OCI-LY1 (cell line): ENCODE measurements at regions not wholly inside any gene's neighbourhood (a gene's known extent, or its start where the extent isn't known, plus 50 kb on each side); places are given as distances from the start of the nearest gene placed in this dataset.

Experiments
- H2AFZ ChIP-seq: fragments of 200-600 bp; sonication (generic), shearing (Covaris generic); 2 replicates; pipeline ENCODE4 v1.6.0; 2014; ENCODE audit warnings: antibody characterized with exemption, mild to moderate bottlenecking, low read length
- H3F3A ChIP-seq: fragments of 200-600 bp; sonication (generic), shearing (Covaris generic); 2 replicates; pipeline ENCODE4 v1.6.0; 2014; ENCODE audit warnings: mild to moderate bottlenecking, antibody characterized with exemption, low read length, moderate library complexity; ENCODE audit not compliant: insufficient read depth
- H3K27ac ChIP-seq: fragments of 200-600 bp; sonication (generic); 2 replicates; pipeline ENCODE4 v1.5.1; 2014; ENCODE audit warnings: low read length, mixed run types, mild to moderate bottlenecking, low read depth; ENCODE audit not compliant: poor library complexity, severe bottlenecking
- H3K27me3 ChIP-seq: fragments of 200-600 bp; sonication (generic); 2 replicates; pipeline ENCODE4 v1.6.0; 2014; ENCODE audit warnings: antibody characterized with exemption, mild to moderate bottlenecking, low read length, moderate library complexity; ENCODE audit not compliant: insufficient read depth
- H3K36me3 ChIP-seq: fragments of 200-600 bp; sonication (generic); 2 replicates; pipeline ENCODE4 v1.6.1; 2014; ENCODE audit warnings: mild to moderate bottlenecking, antibody characterized with exemption, low read length, moderate library complexity, mixed read lengths; ENCODE audit not compliant: insufficient read depth
- H3K4me1 ChIP-seq: fragments of 200-600 bp; sonication (generic); 2 replicates; pipeline ENCODE4 v1.5.1; 2014; ENCODE audit warnings: mild to moderate bottlenecking, low read length, moderate library complexity; ENCODE audit not compliant: insufficient read depth, severe bottlenecking
- H3K4me2 ChIP-seq: fragments of 200-600 bp; sonication (generic), shearing (Covaris generic); 2 replicates; pipeline ENCODE4 v1.6.1; 2014; ENCODE audit warnings: low read length
- H3K4me3 ChIP-seq: fragments of 200-600 bp; sonication (generic); 2 replicates; pipeline ENCODE4 v1.5.1; 2014; ENCODE audit warnings: low read length, low read depth, mild to moderate bottlenecking, mixed read lengths; ENCODE audit not compliant: poor library complexity, severe bottlenecking
- H3K79me2 ChIP-seq: fragments of 200-600 bp; shearing (Covaris generic); 2 replicates; pipeline ENCODE4 v1.6.1; 2016; ENCODE audit warnings: mixed run types, low read length, mixed read lengths; ENCODE audit not compliant: insufficient read depth
- H3K9ac ChIP-seq: fragments of 200-600 bp; sonication (generic), shearing (Covaris generic); 2 replicates; pipeline ENCODE4 v1.6.1; 2014; ENCODE audit warnings: mild to moderate bottlenecking, low read length, mixed read lengths
- H3K9me2 ChIP-seq: fragments of 200-600 bp; sonication (generic), shearing (Covaris generic); 2 replicates; pipeline ENCODE4 v1.6.1; 2014; ENCODE audit warnings: low read depth, mild to moderate bottlenecking, low read length, mixed read lengths
- H3K9me3 ChIP-seq: fragments of 200-600 bp; shearing (Covaris generic); 2 replicates; pipeline ENCODE4 v1.6.1; 2014; ENCODE audit warnings: low read length, mixed read lengths
- H4K20me1 ChIP-seq: fragments of 200-600 bp; sonication (generic), shearing (Covaris generic); 2 replicates; pipeline ENCODE4 v1.6.0; 2016; ENCODE audit warnings: mild to moderate bottlenecking, low read length; ENCODE audit not compliant: insufficient read depth
- EZH2 ChIP-seq: fragments of 200-600 bp; sonication (generic), shearing (Covaris generic); IDR thresholded peaks from 2 replicates; pipeline ENCODE4 v1.8.0; 2017; ENCODE audit warnings: borderline replicate concordance, mixed run types, mild to moderate bottlenecking, antibody characterized with exemption, low read length, moderate library complexity, mixed read lengths
- TF ChIP-seq, protein P1 (sequence below): fragments of 200-600 bp; sonication (generic), shearing (Covaris generic); IDR thresholded peaks from 2 replicates; pipeline ENCODE4 v1.5.1; 2017; ENCODE audit warnings: mild to moderate bottlenecking, antibody characterized with exemption, low read length, moderate library complexity, mixed read lengths

DNA sequence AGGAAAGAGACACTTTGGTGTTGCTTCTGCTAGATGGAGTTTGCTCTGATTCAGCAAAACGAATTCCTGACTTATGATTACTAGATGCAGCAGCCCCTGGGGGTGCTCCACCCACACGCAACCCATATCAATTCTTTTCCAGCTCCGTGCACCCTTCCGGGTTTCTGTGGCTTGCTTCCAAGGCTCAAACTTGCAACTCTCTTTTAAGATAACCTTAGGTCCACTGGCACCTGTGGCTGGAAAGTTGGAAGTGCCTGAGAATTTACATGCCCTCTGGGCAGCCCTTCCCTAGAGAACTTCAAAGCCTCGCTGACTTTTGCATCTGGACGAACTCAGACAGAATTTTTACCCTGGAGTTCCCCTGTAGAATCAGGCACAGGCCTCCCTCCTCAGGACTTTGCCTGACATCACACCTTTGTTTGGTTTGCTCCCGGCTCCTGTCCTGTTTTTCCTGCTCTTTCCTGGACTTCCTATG is 224.9 kb downstream of the SNX18 start:
- Histone ChIP-seq H3K79me2 (no peaks in the 10 kb centered on the region), H3K4me1 (peaks cover 7% of the 10 kb centered on the region), H3K9me3 (no peaks in the 10 kb centered on the region), H2AFZ (no peak overlapping the region), H3K9me2 (no peaks in the 10 kb centered on the region), H3F3A (no peaks in the 10 kb centered on the region), H3K36me3 (no peaks in the 10 kb centered on the region), H4K20me1 (no peaks in the 10 kb centered on the region), H3K27ac (no peak overlapping the region), H3K27me3 (no peaks in the 10 kb centered on the region), H3K4me3 (no peak overlapping the region), H3K9ac (no peak overlapping the region), H3K4me2 (no peak overlapping the region)
- TF ChIP-seq, protein P1, sequence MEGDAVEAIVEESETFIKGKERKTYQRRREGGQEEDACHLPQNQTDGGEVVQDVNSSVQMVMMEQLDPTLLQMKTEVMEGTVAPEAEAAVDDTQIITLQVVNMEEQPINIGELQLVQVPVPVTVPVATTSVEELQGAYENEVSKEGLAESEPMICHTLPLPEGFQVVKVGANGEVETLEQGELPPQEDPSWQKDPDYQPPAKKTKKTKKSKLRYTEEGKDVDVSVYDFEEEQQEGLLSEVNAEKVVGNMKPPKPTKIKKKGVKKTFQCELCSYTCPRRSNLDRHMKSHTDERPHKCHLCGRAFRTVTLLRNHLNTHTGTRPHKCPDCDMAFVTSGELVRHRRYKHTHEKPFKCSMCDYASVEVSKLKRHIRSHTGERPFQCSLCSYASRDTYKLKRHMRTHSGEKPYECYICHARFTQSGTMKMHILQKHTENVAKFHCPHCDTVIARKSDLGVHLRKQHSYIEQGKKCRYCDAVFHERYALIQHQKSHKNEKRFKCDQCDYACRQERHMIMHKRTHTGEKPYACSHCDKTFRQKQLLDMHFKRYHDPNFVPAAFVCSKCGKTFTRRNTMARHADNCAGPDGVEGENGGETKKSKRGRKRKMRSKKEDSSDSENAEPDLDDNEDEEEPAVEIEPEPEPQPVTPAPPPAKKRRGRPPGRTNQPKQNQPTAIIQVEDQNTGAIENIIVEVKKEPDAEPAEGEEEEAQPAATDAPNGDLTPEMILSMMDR: no peak
- no peak for TF ChIP-seq EZH2

DNA sequence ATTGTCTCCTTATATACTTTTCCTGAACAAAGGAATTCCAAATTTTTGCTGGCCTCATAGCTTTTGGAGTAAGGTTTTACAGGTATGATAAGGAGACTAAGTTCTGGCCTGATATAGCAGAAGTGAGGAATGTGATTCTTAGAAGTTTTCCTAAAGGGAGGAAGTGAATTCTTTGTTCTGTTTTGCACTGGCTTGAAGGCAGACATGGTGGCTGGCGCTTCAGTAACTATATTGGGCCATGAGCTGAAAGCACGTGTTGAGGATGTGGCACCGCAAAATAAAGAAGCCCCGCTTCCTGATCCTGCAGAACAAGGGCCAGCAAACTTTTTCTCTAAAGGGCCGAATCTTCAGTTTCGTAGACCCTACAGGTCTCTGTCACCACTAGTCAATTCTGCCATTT is 224.2 kb downstream of the SNX18 start:
- H2AFZ ChIP-seq: no peak overlapping the region

DNA sequence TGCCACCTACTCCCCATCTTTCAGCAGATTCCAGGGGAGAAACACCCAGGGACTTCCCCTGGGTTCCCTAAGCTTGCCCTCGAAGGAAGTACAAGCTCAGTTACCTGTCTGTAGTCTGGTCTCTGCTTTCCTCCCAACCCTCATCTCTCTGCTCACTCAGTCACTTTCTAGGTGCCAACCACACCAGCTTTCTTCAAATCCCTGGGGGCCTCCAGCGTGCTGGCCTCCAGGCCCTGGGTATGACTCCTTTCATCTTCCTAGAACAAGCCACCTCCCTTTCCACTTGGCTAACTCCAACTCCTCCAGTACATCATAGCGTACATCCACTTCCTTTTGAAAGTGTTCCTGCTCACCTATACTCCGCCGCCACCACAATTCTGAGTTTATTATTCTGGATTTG is 222.6 kb downstream of the SNX18 start:
- Histone ChIP-seq H3K9ac (no peak overlapping the region), H3K36me3 (no peaks in the 10 kb centered on the region), H3K4me1 (peaks cover 7% of the 10 kb centered on the region), H3K79me2 (no peaks in the 10 kb centered on the region), H3K9me3 (no peaks in the 10 kb centered on the region), H3K4me3 (no peak overlapping the region), H3K27ac (no peak overlapping the region), H3F3A (no peaks in the 10 kb centered on the region), H3K9me2 (no peaks in the 10 kb centered on the region), H3K4me2 (no peak overlapping the region), H3K27me3 (no peaks in the 10 kb centered on the region), H2AFZ (no peak overlapping the region), H4K20me1 (no peaks in the 10 kb centered on the region)
- TF ChIP-seq, protein P1: no peak
- no peak for TF ChIP-seq EZH2

More for the DNA sequence above, 224.2 kb downstream of the SNX18 start:
- H3K27ac ChIP-seq: no peak overlapping the region
- no peaks in the 10 kb centered on the region for H3K9me2 ChIP-seq
- no peaks in the 10 kb centered on the region for H3K79me2 ChIP-seq
- H3K9ac ChIP-seq: no peak overlapping the region
- no peaks in the 10 kb centered on the region for H3K27me3 ChIP-seq
- H3K36me3 ChIP-seq: no peaks in the 10 kb centered on the region
- H3K9me3 ChIP-seq: no peaks in the 10 kb centered on the region
- no peak overlapping the region for H3K4me3 ChIP-seq
- TF ChIP-seq, protein P1: no peak
- no peak for TF ChIP-seq EZH2
- H3K4me2 ChIP-seq: no peak overlapping the region
- no peaks in the 10 kb centered on the region for H3F3A ChIP-seq
- peaks cover 7% of the 10 kb centered on the region for H3K4me1 ChIP-seq
- H4K20me1 ChIP-seq: no peaks in the 10 kb centered on the region
